A673 (cell line): ENCODE measurements at regions not wholly inside any gene's neighbourhood (a gene's known extent, or its start where the extent isn't known, plus 50 kb on each side); places are given as distances from the start of the nearest gene placed in this dataset.

ENCODE experiments used
- BruUV-seq: library from RNA; stranded (reverse); fragments of 400-500 nt; replicated peaks from 2 replicates; lab custom pipeline; 2021; lab: Mats Ljungman, UMichigan
- CTCF ChIA-PET: fragments of 300-600 bp; sonication (Branson Sonifier 250); formaldehyde crosslinking; loops from one replicate; lab custom pipeline; 2022; ENCODE audit warnings: antibody characterized with exemption; lab: Charles Lee
- POLR2A ChIA-PET: fragments of 300-600 bp; sonication (Branson Sonifier 250); formaldehyde crosslinking; loops from one replicate; lab custom pipeline; 2022; ENCODE audit warnings: antibody characterized with exemption; ENCODE audit not compliant: low non-redundant PET; lab: Charles Lee
- DNase-seq: peaks from one replicate; pipeline ENCODE4 v3.0.0-alpha.2; 2015; ENCODE audit warnings: low spot score
- H3K27ac ChIP-seq: fragments of 200-600 bp; sonication (generic); 2 replicates; pipeline ENCODE4 v1.5.1; 2016; ENCODE audit warnings: mixed run types, low read depth, mild to moderate bottlenecking, mixed read lengths, antibody characterized with exemption, low read length; ENCODE audit not compliant: poor library complexity, severe bottlenecking
- H3K27me3 ChIP-seq: fragments of 200-600 bp; sonication (generic); replicated peaks from 2 replicates; pipeline ENCODE4 v1.6.1; 2017; ENCODE audit warnings: mixed run types, low read depth, mild to moderate bottlenecking, mixed read lengths, antibody characterized with exemption, low read length; ENCODE audit not compliant: insufficient read depth, poor library complexity
- H3K36me3 ChIP-seq: fragments of 200-600 bp; sonication (generic); 2 replicates; pipeline ENCODE4 v1.6.1; 2016; ENCODE audit warnings: mixed run types, mild to moderate bottlenecking, mixed read lengths, antibody characterized with exemption, low read length; ENCODE audit not compliant: insufficient read depth, poor library complexity, severe bottlenecking
- H3K4me1 ChIP-seq: fragments of 200-600 bp; sonication (generic); 2 replicates; pipeline ENCODE4 v1.6.1; 2017; ENCODE audit warnings: mixed run types, mild to moderate bottlenecking, mixed read lengths, antibody characterized with exemption, low read length; ENCODE audit not compliant: insufficient read depth, poor library complexity, severe bottlenecking
- H3K4me3 ChIP-seq: fragments of 200-600 bp; sonication (generic); 2 replicates; pipeline ENCODE4 v1.5.1; 2016; ENCODE audit warnings: low read depth, mixed run types, mild to moderate bottlenecking, mixed read lengths, low read length; ENCODE audit not compliant: poor library complexity, severe bottlenecking
- H3K9me3 ChIP-seq: fragments of 200-600 bp; sonication (generic); 2 replicates; pipeline ENCODE4 v1.6.1; 2016; ENCODE audit warnings: mixed run types, low read depth, mild to moderate bottlenecking, mixed read lengths, antibody characterized with exemption, low read length; ENCODE audit not compliant: poor library complexity, severe bottlenecking
- CTCF ChIP-seq: fragments of 300-800, 200-600 bp; sonication (generic); conservative IDR thresholded peaks from 2 replicates; pipeline ENCODE4 v1.5.1; 2017; ENCODE audit warnings: low read depth, mild to moderate bottlenecking, antibody characterized with exemption, low read length, moderate library complexity, mixed read lengths
- EZH2 ChIP-seq: fragments of 200-600 bp; sonication (generic); IDR thresholded peaks from 2 replicates; pipeline ENCODE4 v1.6.1; 2017; ENCODE audit warnings: borderline replicate concordance, low read depth, mild to moderate bottlenecking, mixed read lengths, antibody characterized with exemption, low read length; ENCODE audit not compliant: poor library complexity, severe bottlenecking
- intact Hi-C: fragments of 100-400 bp; cut with micrococcal nuclease; formaldehyde crosslinking; loops from one replicate; pipeline ENCODE4 v1.10.0; 2022; ENCODE audit not compliant: unreplicated experiment

- no TSS peak for BruUV-seq
- peaks cover 33% of the 10 kb centered on the region for H3K9me3 ChIP-seq
- ChIA-PET CTCF (no interaction called here), POLR2A (no interaction called here)
- H3K27me3 ChIP-seq: no peaks in the 10 kb centered on the region
- DNase-seq: no peak
- H3K4me1 ChIP-seq: no peaks in the 10 kb centered on the region
- intact Hi-C loops: no loop called here
- no peak for TF ChIP-seq CTCF
- H3K36me3 ChIP-seq: no peaks in the 10 kb centered on the region
- H3K27ac ChIP-seq: no peak overlapping the region
- no peak overlapping the region for H3K4me3 ChIP-seq
These were observed 69.6 kb upstream of the VWC2 start for GRCh38 chr7:49703881-49704280.

GRCh38 chr7:49706106-49706505 is 67.3 kb upstream of the VWC2 start:
- H3K36me3 ChIP-seq: no peaks in the 10 kb centered on the region
- ChIA-PET CTCF (no interaction called here), POLR2A (no interaction called here)
- TF ChIP-seq EZH2: no peak
- TF ChIP-seq CTCF: no peak
- H3K27ac ChIP-seq: no peak overlapping the region
- no peaks in the 10 kb centered on the region for H3K27me3 ChIP-seq
- no peak overlapping the region for H3K4me3 ChIP-seq
- no peaks in the 10 kb centered on the region for H3K4me1 ChIP-seq
- intact Hi-C loops: no loop called here
- peaks cover 32% of the 10 kb centered on the region for H3K9me3 ChIP-seq
- no peak for DNase-seq
- no TSS peak for BruUV-seq

GRCh38 chr7:49707891-49708290 is 65.5 kb upstream of the VWC2 start:
- H3K4me3 ChIP-seq: no peak overlapping the region
- H3K27ac ChIP-seq: no peak overlapping the region
- POLR2A ChIA-PET: no interaction called here
- CTCF ChIA-PET: no interaction called here
- no peaks in the 10 kb centered on the region for H3K27me3 ChIP-seq
- intact Hi-C loops: no loop called here
- TF ChIP-seq EZH2: no peak
- no peak for TF ChIP-seq CTCF
- BruUV-seq: no TSS peak
- no peak for DNase-seq
- no peaks in the 10 kb centered on the region for H3K36me3 ChIP-seq
- no peaks in the 10 kb centered on the region for H3K4me1 ChIP-seq
- peaks cover 28% of the 10 kb centered on the region for H3K9me3 ChIP-seq
